ENCODE measurements at regions not wholly inside any gene's neighbourhood (a gene's known extent, or its start where the extent isn't known, plus 50 kb on each side); places are given as distances from the start of the nearest gene placed in this dataset.

- CTCF ChIA-PET, result interaction anchor here (1.8 kb wide), 1 partner anchor 149 kb away, joined by 4 read pairs; no protein-coding TSS in a partner anchor
- no peak overlapping the region for H3K27ac ChIP-seq (ENCODE audit: extremely low read depth, low read depth, low read length)
- no peaks in the 10 kb centered on the region for H3K36me3 ChIP-seq (ENCODE audit: control insufficient read depth in 2 of 2, insufficient read depth in 1 of 2, low read length in 2 of 2)
- POLR2A ChIA-PET, result interaction anchor here (0.6 kb wide), 1 partner anchor 96 kb away, joined by 8 read pairs; no protein-coding TSS in a partner anchor
- H3K9me3 ChIP-seq (ENCODE audit: control insufficient read depth, insufficient read depth, low read depth, low read length), result no peaks in the 10 kb centered on the region; the same call in 1 of the 2 replicates
- TF ChIP-seq ZNF155 (tag by site-specific recombination; IDR thresholded peaks at IDR 0.05) (no peak), ZNF610 (tag by site-specific recombination; IDR thresholded peaks at IDR 0.05; ENCODE audit: borderline replicate concordance) (no peak), ZNF621 (tag by site-specific recombination; IDR thresholded peaks at IDR 0.05) (no peak), ZNF416 (tag by site-specific recombination; IDR thresholded peaks at IDR 0.05) (no peak), ZNF692 (tag by site-specific recombination; IDR thresholded peaks at IDR 0.05) (no peak), ZNF10 (tag by site-specific recombination; IDR thresholded peaks at IDR 0.05) (no peak), ZNF221 (tag by site-specific recombination; IDR thresholded peaks at IDR 0.05; ENCODE audit: borderline replicate concordance) (no peak), GLIS2 (tag by site-specific recombination; IDR thresholded peaks at IDR 0.05) (no peak), HIC1 (tag by site-specific recombination; IDR thresholded peaks at IDR 0.05) (no peak), ZNF843 (tag by site-specific recombination; IDR thresholded peaks at IDR 0.05) (no peak)
- TF ChIP-seq, protein P1, sequence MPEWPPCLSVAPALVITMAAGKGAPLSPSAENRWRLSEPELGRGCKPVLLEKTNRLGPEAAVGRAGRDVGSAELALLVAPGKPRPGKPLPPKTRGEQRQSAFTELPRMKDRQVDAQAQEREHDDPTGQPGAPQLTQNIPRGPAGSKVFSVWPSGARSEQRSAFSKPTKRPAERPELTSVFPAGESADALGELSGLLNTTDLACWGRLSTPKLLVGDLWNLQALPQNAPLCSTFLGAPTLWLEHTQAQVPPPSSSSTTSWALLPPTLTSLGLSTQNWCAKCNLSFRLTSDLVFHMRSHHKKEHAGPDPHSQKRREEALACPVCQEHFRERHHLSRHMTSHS (tag by site-specific recombination; IDR thresholded peaks at IDR 0.05), result no peak
- TF ChIP-seq, protein P2, sequence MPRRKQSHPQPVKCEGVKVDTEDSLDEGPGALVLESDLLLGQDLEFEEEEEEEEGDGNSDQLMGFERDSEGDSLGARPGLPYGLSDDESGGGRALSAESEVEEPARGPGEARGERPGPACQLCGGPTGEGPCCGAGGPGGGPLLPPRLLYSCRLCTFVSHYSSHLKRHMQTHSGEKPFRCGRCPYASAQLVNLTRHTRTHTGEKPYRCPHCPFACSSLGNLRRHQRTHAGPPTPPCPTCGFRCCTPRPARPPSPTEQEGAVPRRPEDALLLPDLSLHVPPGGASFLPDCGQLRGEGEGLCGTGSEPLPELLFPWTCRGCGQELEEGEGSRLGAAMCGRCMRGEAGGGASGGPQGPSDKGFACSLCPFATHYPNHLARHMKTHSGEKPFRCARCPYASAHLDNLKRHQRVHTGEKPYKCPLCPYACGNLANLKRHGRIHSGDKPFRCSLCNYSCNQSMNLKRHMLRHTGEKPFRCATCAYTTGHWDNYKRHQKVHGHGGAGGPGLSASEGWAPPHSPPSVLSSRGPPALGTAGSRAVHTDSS (tag by site-specific recombination; IDR thresholded peaks at IDR 0.05), result no peak
- TF ChIP-seq, protein P3, sequence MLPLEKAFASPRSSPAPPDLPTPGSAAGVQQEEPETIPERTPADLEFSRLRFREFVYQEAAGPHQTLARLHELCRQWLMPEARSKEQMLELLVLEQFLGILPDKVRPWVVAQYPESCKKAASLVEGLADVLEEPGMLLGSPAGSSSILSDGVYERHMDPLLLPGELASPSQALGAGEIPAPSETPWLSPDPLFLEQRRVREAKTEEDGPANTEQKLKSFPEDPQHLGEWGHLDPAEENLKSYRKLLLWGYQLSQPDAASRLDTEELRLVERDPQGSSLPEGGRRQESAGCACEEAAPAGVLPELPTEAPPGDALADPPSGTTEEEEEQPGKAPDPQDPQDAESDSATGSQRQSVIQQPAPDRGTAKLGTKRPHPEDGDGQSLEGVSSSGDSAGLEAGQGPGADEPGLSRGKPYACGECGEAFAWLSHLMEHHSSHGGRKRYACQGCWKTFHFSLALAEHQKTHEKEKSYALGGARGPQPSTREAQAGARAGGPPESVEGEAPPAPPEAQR (tag by site-specific recombination; IDR thresholded peaks at IDR 0.05), result no peak
- no peaks in the 10 kb centered on the region for H3K4me1 ChIP-seq (ENCODE audit: control insufficient read depth, insufficient read depth, low read length)
- H3K4me3 ChIP-seq (ENCODE audit: low read depth, low read length), result no peak overlapping the region
Observed at GRCh38 chr15:88729581-88729980, 73.7 kb upstream of the ACAN start.

- Histone ChIP-seq H3K36me3 (ENCODE audit: control insufficient read depth in 2 of 2, insufficient read depth in 1 of 2, low read length in 2 of 2) (no peaks in the 10 kb centered on the region), H3K4me3 (ENCODE audit: low read depth, low read length) (no peak overlapping the region), H3K4me1 (ENCODE audit: control insufficient read depth, insufficient read depth, low read length) (no peaks in the 10 kb centered on the region), H3K9me3 (ENCODE audit: control insufficient read depth, insufficient read depth, low read depth, low read length) (no peaks in the 10 kb centered on the region; the same call in 1 of the 2 replicates), H3K27ac (ENCODE audit: extremely low read depth, low read depth, low read length) (no peak overlapping the region)
- TF ChIP-seq ZNF623 (tag by site-specific recombination; IDR thresholded peaks at IDR 0.05) (0 out of 2 replicates have a peak, but pooled peaks have one; percentile 25), ZNF433 (tag by site-specific recombination; IDR thresholded peaks at IDR 0.05; ENCODE audit: low read depth) (no peak)
- POLR2A ChIA-PET, result no interaction called here
- CTCF ChIA-PET, result no interaction called here
Observed at GRCh38 chr15:88730751-88731150, 72.5 kb upstream of the ACAN start.

All from HEK293 (cell line).